GM06990 (cell line): ENCODE measurements at regions not wholly inside any gene's neighbourhood (a gene's known extent, or its start where the extent isn't known, plus 50 kb on each side); places are given as distances from the start of the nearest gene placed in this dataset.
"Not testable (repeated sequence)": the region's sequence is repeated elsewhere in the genome, so short reads cannot be mapped to it uniquely, and the experiment has no call there.

Experiments used
- DNase-seq: peaks from one replicate; pipeline ENCODE4 v3.0.0-alpha.2; 2011; ENCODE audit not compliant: insufficient read length; ENCODE audit errors: extremely low read depth
- H3K27me3 ChIP-seq: replicated peaks from 2 replicates; pipeline ENCODE4 v1.6.0; 2011; ENCODE audit warnings: low read length; ENCODE audit not compliant: control insufficient read depth, insufficient read depth
- H3K36me3 ChIP-seq: 2 replicates; pipeline ENCODE4 v1.5.1; 2011; ENCODE audit warnings: low read length; ENCODE audit not compliant: control insufficient read depth, insufficient read depth
- H3K4me3 ChIP-seq: replicated peaks from 2 replicates; pipeline ENCODE4 v1.5.1; 2011; ENCODE audit warnings: low read depth, mild to moderate bottlenecking, control low read depth, low read length
- TF ChIP-seq, protein P1 (sequence below): IDR thresholded peaks from 2 replicates; pipeline ENCODE4 v1.5.1; 2011; ENCODE audit warnings: low read length, control low read depth, mild to moderate bottlenecking, inconsistent platforms; ENCODE audit not compliant: insufficient read depth, poor library complexity, severe bottlenecking

GRCh38 chr13:24997367-24997967 is 98.5 kb upstream of the PABPC3 start:
- DNase-seq, result no peak
- TF ChIP-seq, protein P1, sequence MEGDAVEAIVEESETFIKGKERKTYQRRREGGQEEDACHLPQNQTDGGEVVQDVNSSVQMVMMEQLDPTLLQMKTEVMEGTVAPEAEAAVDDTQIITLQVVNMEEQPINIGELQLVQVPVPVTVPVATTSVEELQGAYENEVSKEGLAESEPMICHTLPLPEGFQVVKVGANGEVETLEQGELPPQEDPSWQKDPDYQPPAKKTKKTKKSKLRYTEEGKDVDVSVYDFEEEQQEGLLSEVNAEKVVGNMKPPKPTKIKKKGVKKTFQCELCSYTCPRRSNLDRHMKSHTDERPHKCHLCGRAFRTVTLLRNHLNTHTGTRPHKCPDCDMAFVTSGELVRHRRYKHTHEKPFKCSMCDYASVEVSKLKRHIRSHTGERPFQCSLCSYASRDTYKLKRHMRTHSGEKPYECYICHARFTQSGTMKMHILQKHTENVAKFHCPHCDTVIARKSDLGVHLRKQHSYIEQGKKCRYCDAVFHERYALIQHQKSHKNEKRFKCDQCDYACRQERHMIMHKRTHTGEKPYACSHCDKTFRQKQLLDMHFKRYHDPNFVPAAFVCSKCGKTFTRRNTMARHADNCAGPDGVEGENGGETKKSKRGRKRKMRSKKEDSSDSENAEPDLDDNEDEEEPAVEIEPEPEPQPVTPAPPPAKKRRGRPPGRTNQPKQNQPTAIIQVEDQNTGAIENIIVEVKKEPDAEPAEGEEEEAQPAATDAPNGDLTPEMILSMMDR, result peak; percentile 59
- Histone ChIP-seq H3K27me3 (peaks cover 2% of the 10 kb centered on the region), H3K36me3 (no peaks in the 10 kb centered on the region), H3K4me3 (no peak overlapping the region)

DNA sequence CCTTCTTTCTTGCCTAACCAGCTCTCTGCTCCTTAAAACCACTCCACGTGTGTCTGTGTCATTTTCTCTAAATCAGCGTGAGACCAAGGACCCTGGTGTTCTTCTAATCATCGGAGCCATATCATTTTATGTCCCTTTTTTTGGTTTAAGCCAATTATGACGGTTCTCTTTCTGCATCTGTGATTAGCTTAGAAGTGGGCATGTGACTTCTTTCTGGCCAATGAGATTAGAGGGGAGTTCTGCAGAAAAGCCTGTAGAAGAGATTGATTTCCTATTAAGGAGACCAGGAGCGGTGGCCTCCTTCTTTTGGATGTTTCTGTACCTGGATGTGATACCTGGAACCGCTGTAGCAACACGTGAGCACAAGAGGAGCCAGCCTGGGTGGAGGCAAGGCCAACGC is 97.5 kb upstream of the PABPC3 start:
- H3K27me3 ChIP-seq, result no peaks in the 10 kb centered on the region; the same call in 1 of the 2 replicates
- TF ChIP-seq, protein P1, result no peak
- no peak for DNase-seq
- H3K4me3 ChIP-seq, result no peak overlapping the region
- no peaks in the 10 kb centered on the region for H3K36me3 ChIP-seq

GRCh38 chr13:25001476-25002206 is 94.3 kb upstream of the PABPC3 start:
- no peak for DNase-seq
- TF ChIP-seq, protein P1, result no peak
- Histone ChIP-seq H3K27me3 (no peaks in the 10 kb centered on the region; the same call in 1 of the 2 replicates), H3K4me3 (no peak overlapping the region), H3K36me3 (no peaks in the 10 kb centered on the region)

DNA sequence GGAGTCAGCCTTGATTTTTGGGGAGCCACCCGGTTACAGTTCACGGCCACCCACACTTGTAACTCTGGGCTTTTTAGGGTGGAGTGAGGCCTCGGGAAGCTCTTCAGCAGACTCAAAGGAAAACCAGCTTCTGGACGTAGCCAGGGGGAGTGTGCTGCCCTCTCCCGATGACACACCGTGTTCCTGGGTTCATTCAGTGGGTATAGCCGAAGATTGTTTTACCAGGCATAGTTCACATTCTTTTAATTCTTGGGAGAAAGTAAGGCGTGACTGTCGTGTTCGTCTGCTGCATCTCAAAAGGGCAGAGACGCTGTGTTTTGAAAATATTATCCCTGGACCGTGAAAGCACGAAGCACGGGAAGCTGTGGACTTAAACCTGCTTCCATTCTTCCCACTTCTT is 93.6 kb upstream of the PABPC3 start:
- not testable (repeated sequence) for DNase-seq, H3K36me3 ChIP-seq, H3K4me3 ChIP-seq, H3K27me3 ChIP-seq

DNA sequence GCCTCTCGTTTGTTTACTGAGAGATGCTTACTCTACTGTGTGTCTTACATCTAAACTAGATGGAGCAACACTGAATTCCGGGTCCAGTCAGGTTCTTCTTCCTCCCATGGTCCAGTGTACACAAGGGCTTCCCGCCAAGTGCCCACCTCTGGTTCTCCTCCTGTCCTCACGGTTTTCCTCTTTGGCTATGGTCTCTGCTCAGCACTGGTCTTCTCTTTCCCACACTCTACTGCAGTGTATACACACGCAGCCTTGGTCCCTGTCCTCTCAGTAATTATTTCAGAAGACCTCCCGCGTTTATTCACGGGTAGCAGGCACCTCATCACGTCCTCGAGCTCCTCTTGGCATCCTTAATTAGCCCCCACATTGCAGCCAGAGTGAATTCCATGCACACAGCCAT is 91.4 kb upstream of the PABPC3 start:
- not testable (repeated sequence) for H3K36me3 ChIP-seq, H3K4me3 ChIP-seq, DNase-seq, H3K27me3 ChIP-seq

- TF ChIP-seq, protein P1, result peak; percentile 38
- not testable (repeated sequence) for H3K36me3 ChIP-seq, H3K27me3 ChIP-seq, H3K4me3 ChIP-seq
- peak; percentile 16 for DNase-seq
Observed at GRCh38 chr13:25005050-25005497, 90.9 kb upstream of the PABPC3 start.

DNA sequence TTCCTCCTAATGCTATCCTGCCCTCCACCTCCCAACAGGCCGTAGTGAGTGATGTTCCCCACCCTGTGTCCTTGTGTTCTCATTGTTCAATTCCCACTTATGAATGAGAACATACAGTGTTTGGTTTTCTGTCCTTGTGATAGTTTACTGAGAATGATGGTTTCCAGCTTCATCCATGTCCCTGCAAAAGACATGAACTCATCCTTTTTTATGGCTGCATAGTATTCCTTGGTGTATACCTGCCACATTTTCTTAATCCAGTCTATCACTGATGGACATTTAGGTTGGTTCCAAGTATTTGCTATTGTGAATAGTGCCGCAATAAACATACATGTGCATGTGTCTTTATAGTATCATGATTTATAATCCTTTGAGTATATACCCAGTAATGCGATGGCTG is 88.5 kb upstream of the PABPC3 start:
- not testable (repeated sequence) for H3K27me3 ChIP-seq, H3K4me3 ChIP-seq, H3K36me3 ChIP-seq, DNase-seq

- not testable (repeated sequence) for H3K4me3 ChIP-seq, H3K27me3 ChIP-seq, DNase-seq, H3K36me3 ChIP-seq
Observed at GRCh38 chr13:25014398-25014973, 81.5 kb upstream of the PABPC3 start.

GRCh38 chr13:25017176-25017575 is 78.8 kb upstream of the PABPC3 start:
- not testable (repeated sequence) for H3K27me3 ChIP-seq, DNase-seq, H3K36me3 ChIP-seq, H3K4me3 ChIP-seq
